ENCODE measurements at regions not wholly inside any gene's neighbourhood (a gene's known extent, or its start where the extent isn't known, plus 50 kb on each side); places are given as distances from the start of the nearest gene placed in this dataset.
A peak's percentile ranks its signal among the peaks of the same experiment; 100 is the strongest.

- DNase-seq (ENCODE audit: low read depth in 1 of 2, low spot score in 2 of 2) (no peak), FAIRE-seq (no peak)
- H4K91ac ChIP-seq (replicated peaks; ENCODE audit: insufficient read length, low read length) = no peak overlapping the region
- H4K8ac ChIP-seq (ENCODE audit: extremely low read depth, insufficient read depth, low read length) = no peak overlapping the region
- no peak overlapping the region for H4K5ac ChIP-seq (ENCODE audit: insufficient read length, low read depth, low read length)
- no peak overlapping the region for H2BK15ac ChIP-seq (ENCODE audit: low read length)
- no peak overlapping the region for H3K14ac ChIP-seq (ENCODE audit: insufficient read length)
- H3K23ac ChIP-seq (ENCODE audit: insufficient read length) = no peak overlapping the region
- H3K9me3 ChIP-seq (ENCODE audit: insufficient read depth in 2 of 2, low read depth in 1 of 2, low read length in 1 of 2) = no peaks in the 10 kb centered on the region
- H3K23me2 ChIP-seq (ENCODE audit: low read depth, low read length) = no peaks in the 10 kb centered on the region
- H3K4me1 ChIP-seq (replicated peaks in 1 of 4; ENCODE audit: control insufficient read depth in 3 of 4, insufficient read depth in 4 of 4, low read length in 3 of 4) = no peaks in the 10 kb centered on the region
- H3K4me2 ChIP-seq (ENCODE audit: insufficient read depth in 1 of 2, low read depth in 2 of 2, low read length in 2 of 2) = no peak overlapping the region
- H4K20me1 ChIP-seq (replicated peaks in 1 of 2; ENCODE audit: control insufficient read depth in 1 of 2, insufficient read depth in 2 of 2, low read length in 2 of 2) = no peaks in the 10 kb centered on the region
- no peak overlapping the region for H3K4ac ChIP-seq (replicated peaks; ENCODE audit: insufficient read length, low read depth, low read length)
- 72% methylated on average over 2 of the region's 2 CpGs; no CpG with 5 or more reads in 1 of the 2 experiments for WGBS, 2 experiments (ENCODE audit: extremely low coverage in 1 of 2, insufficient coverage in 1 of 2, insufficient read length in 1 of 2, insufficient replicate concordance in 2 of 2, low coverage in 1 of 2, low lambda C conversion rate in 2 of 2, missing lambda C conversion rate in 1 of 2)
- POLR2A ChIA-PET (ENCODE audit: partially characterized antibody) = no interaction called here
- no peak overlapping the region for H3K9ac ChIP-seq (replicated peaks in 1 of 4; ENCODE audit: extremely low read depth in 1 of 4, low read depth in 3 of 4, low read length in 3 of 4)
- no peak overlapping the region for H2AK5ac ChIP-seq (ENCODE audit: low read depth, low read length)
- no peaks in the 10 kb centered on the region for H3K27me3 ChIP-seq (replicated peaks in 1 of 4; ENCODE audit: control insufficient read depth in 3 of 4, extremely low read depth in 1 of 4, insufficient read depth in 3 of 4, low read length in 3 of 4)
- H2BK120ac ChIP-seq (replicated peaks; ENCODE audit: low read depth, low read length) = no peak overlapping the region
- H3K18ac ChIP-seq (ENCODE audit: extremely low read depth, low read length) = no peak overlapping the region
- CTCF ChIA-PET (ENCODE audit: partially characterized antibody) = interaction anchor here (1.1 kb wide), 1 partner anchor 10 kb away, joined by 4 read pairs; no protein-coding TSS in a partner anchor
- no peak overlapping the region for H2BK5ac ChIP-seq (ENCODE audit: low read depth, low read length)
- no peak overlapping the region for H3K56ac ChIP-seq (replicated peaks; ENCODE audit: insufficient read length, low read depth, low read length)
- 0 out of 2 replicates have a peak overlapping the region, but pooled peaks have one; percentile 10 for H3K27ac ChIP-seq (ENCODE audit: low read depth, low read length)
- H2BK20ac ChIP-seq (ENCODE audit: low read length) = no peak overlapping the region
- no peak overlapping the region for H2BK12ac ChIP-seq (ENCODE audit: low read depth, low read length)
- H3K36me3 ChIP-seq (ENCODE audit: control insufficient read depth in 2 of 4, insufficient read depth in 4 of 4, low read length in 3 of 4) = no peaks in the 10 kb centered on the region
- H3K4me3 ChIP-seq (ENCODE audit: extremely low read depth in 1 of 4, insufficient read depth in 2 of 4, low read depth in 3 of 4, low read length in 4 of 4) = no peak overlapping the region
- no peaks in the 10 kb centered on the region for H3K79me2 ChIP-seq (ENCODE audit: control insufficient read depth in 1 of 2, insufficient read depth in 2 of 2, low read length in 2 of 2)
- no peak overlapping the region for H2AFZ ChIP-seq (ENCODE audit: low read length)
- H3K79me1 ChIP-seq (ENCODE audit: low read depth, low read length) = no peaks in the 10 kb centered on the region
- TF ChIP-seq SRF (IDR thresholded peaks at IDR 0.05; ENCODE audit: low read depth, low read length) (no peak), CTBP2 (IDR thresholded peaks at IDR 0.05; ENCODE audit: borderline replicate concordance, insufficient read depth, insufficient read length, low read length) (no peak), JUN (IDR thresholded peaks at IDR 0.05; ENCODE audit: low read depth, low read length) (no peak), ASH2L (IDR thresholded peaks at IDR 0.05; ENCODE audit: low read length) (no peak), SP2 (IDR thresholded peaks at IDR 0.05; ENCODE audit: low read length) (no peak), EP300 (IDR thresholded peaks at IDR 0.05; ENCODE audit: borderline replicate concordance in 1 of 2, low read depth in 2 of 2, low read length in 2 of 2) (no peak), TEAD4 (IDR thresholded peaks at IDR 0.05; ENCODE audit: low read depth, low read length) (no peak), FOSL1 (IDR thresholded peaks at IDR 0.05; ENCODE audit: insufficient read depth, low read depth, low read length) (no peak), BCL11A (IDR thresholded peaks at IDR 0.05; ENCODE audit: low read depth in 2 of 2, low read length in 2 of 2) (no peak), EGR1 (IDR thresholded peaks at IDR 0.05; ENCODE audit: borderline replicate concordance, low read depth, low read length) (no peak), JUND (IDR thresholded peaks at IDR 0.05; ENCODE audit: low read length) (no peak), KDM1A (IDR thresholded peaks at IDR 0.05; ENCODE audit: borderline replicate concordance, low read length) (no peak), BRCA1 (IDR thresholded peaks at IDR 0.05; ENCODE audit: low read depth, low read length) (no peak), POU5F1 (IDR thresholded peaks at IDR 0.05; ENCODE audit: low read depth, low read length) (no peak)
- TF ChIP-seq, protein P1, sequence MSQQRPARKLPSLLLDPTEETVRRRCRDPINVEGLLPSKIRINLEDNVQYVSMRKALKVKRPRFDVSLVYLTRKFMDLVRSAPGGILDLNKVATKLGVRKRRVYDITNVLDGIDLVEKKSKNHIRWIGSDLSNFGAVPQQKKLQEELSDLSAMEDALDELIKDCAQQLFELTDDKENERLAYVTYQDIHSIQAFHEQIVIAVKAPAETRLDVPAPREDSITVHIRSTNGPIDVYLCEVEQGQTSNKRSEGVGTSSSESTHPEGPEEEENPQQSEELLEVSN (IDR thresholded peaks at IDR 0.05) = no peak
Observed at GRCh38 chr3:88947013-88947412, 160.4 kb upstream of the EPHA3 start.

Measured in H1 (cell line).